GM12865 (cell line): ENCODE measurements at regions not wholly inside any gene's neighbourhood (a gene's known extent, or its start where the extent isn't known, plus 50 kb on each side); places are given as distances from the start of the nearest gene placed in this dataset.

ENCODE experiments used
- DNase-seq: peaks from one replicate; pipeline ENCODE4 v3.0.0; 2010; ENCODE audit warnings: low read depth
- H3K4me3 ChIP-seq: 2 replicates; pipeline ENCODE4 v1.5.1; 2011; ENCODE audit warnings: mild to moderate bottlenecking, low read depth, low read length, control low read depth
- CTCF ChIP-seq: IDR thresholded peaks from 2 replicates; pipeline ENCODE4 v1.5.1; 2011; ENCODE audit warnings: low read length, control low read depth, low read depth, inconsistent platforms; ENCODE audit not compliant: insufficient read depth; ENCODE audit errors: missing control alignments

GRCh38 chr15:72919936-72920465, 132.3 kb upstream of the NEO1 start:
- H3K4me3 ChIP-seq = no peak overlapping the region
- no peak for TF ChIP-seq CTCF
- no peak for DNase-seq

- no peak for TF ChIP-seq CTCF
- no peak for DNase-seq
- no peak overlapping the region for H3K4me3 ChIP-seq
These were observed 133.3 kb upstream of the ADPGK start for GRCh38 chr15:72916897-72917296.

- no peak for TF ChIP-seq CTCF
- DNase-seq = no peak
- H3K4me3 ChIP-seq = no peak overlapping the region
These were observed 132.8 kb upstream of the ADPGK start for GRCh38 chr15:72916378-72916777.

GRCh38 chr15:72915843-72916242, 132.3 kb upstream of the ADPGK start:
- no peak for DNase-seq
- no peak for TF ChIP-seq CTCF

GRCh38 chr15:72912996-72913395, 129.4 kb upstream of the ADPGK start:
- no peak for DNase-seq
- H3K4me3 ChIP-seq = no peak overlapping the region
- TF ChIP-seq CTCF = no peak

More at GRCh38 chr15:72915843-72916242, 132.3 kb upstream of the ADPGK start:
- no peak overlapping the region for H3K4me3 ChIP-seq

- no peak for DNase-seq
- TF ChIP-seq CTCF = no peak
- no peak overlapping the region for H3K4me3 ChIP-seq
These were observed 128.6 kb upstream of the ADPGK start for GRCh38 chr15:72912121-72912520.

GRCh38 chr15:72911626-72912025, 128.1 kb upstream of the ADPGK start:
- DNase-seq = no peak
- no peak for TF ChIP-seq CTCF
- H3K4me3 ChIP-seq = no peak overlapping the region
